Neural cell (in vitro differentiated cells): ENCODE measurements at regions not wholly inside any gene's neighbourhood (a gene's known extent, or its start where the extent isn't known, plus 50 kb on each side); places are given as distances from the start of the nearest gene placed in this dataset.

Experiments
- H2AFZ ChIP-seq: fragments of 200-600, 300-800 bp; sonication (generic), shearing (Covaris generic); 2 replicates; pipeline ENCODE4 v1.6.0; 2014; ENCODE audit warnings: low read depth, mild to moderate bottlenecking, antibody characterized with exemption, low read length, moderate library complexity
- H3F3A ChIP-seq: fragments of 200-600 bp; shearing (Covaris generic); 2 replicates; pipeline ENCODE4 v1.6.1; 2016; ENCODE audit warnings: mild to moderate bottlenecking, moderate library complexity, mixed read lengths, antibody characterized with exemption, low read length; ENCODE audit not compliant: insufficient read depth, poor library complexity, severe bottlenecking
- H3K27ac ChIP-seq: fragments of 200-600, 300-800 bp; sonication (generic), shearing (Covaris generic); 2 replicates; pipeline ENCODE4 v1.5.1; 2014; ENCODE audit warnings: mild to moderate bottlenecking, low read length, moderate library complexity
- H3K27me3 ChIP-seq: fragments of 300-800, 200-600 bp; sonication (generic), shearing (Covaris generic); 2 replicates; pipeline ENCODE4 v1.6.0; 2014; ENCODE audit warnings: mild to moderate bottlenecking, low read depth, low read length, moderate library complexity; ENCODE audit not compliant: insufficient read depth
- H3K36me3 ChIP-seq: fragments of 300-800, 200-600 bp; sonication (generic), shearing (Covaris generic); 2 replicates; pipeline ENCODE4 v1.5.1; 2014; ENCODE audit warnings: mild to moderate bottlenecking, antibody characterized with exemption, low read length, moderate library complexity; ENCODE audit not compliant: insufficient read depth
- H3K4me2 ChIP-seq: fragments of 300-800, 200-600 bp; sonication (generic), shearing (Covaris generic); 2 replicates; pipeline ENCODE4 v1.6.0; 2014; ENCODE audit warnings: mild to moderate bottlenecking, low read length
- H3K4me3 ChIP-seq: fragments of 300-800, 200-600 bp; sonication (generic), shearing (Covaris generic); 2 replicates; pipeline ENCODE4 v1.5.1; 2014; ENCODE audit warnings: mild to moderate bottlenecking, low read length, moderate library complexity
- H3K79me2 ChIP-seq: fragments of 200-600 bp; shearing (Covaris generic); replicated peaks from 2 replicates; pipeline ENCODE4 v1.6.0; 2014; ENCODE audit warnings: mild to moderate bottlenecking, low read length, moderate library complexity; ENCODE audit not compliant: insufficient read depth
- H3K9ac ChIP-seq: fragments of 300-800, 200-600 bp; sonication (generic), shearing (Covaris generic); 2 replicates; pipeline ENCODE4 v1.6.1; 2016; ENCODE audit warnings: mild to moderate bottlenecking, low read length, mixed read lengths
- H3K9me2 ChIP-seq: fragments of 200-600 bp; shearing (Covaris generic); 2 replicates; pipeline ENCODE4 v1.6.1; 2016; ENCODE audit warnings: mild to moderate bottlenecking, low read length, mixed read lengths; ENCODE audit not compliant: insufficient read depth
- H3K9me3 ChIP-seq: fragments of 200-600, 300-800 bp; sonication (generic), shearing (Covaris generic); 2 replicates; pipeline ENCODE4 v1.6.1; 2016; ENCODE audit warnings: mild to moderate bottlenecking, mixed run types, low read length, moderate library complexity, mixed read lengths
- H4K20me1 ChIP-seq: fragments of 200-600 bp; shearing (Covaris generic); 2 replicates; pipeline ENCODE4 v1.6.1; 2016; ENCODE audit warnings: mild to moderate bottlenecking, mixed run types; ENCODE audit not compliant: insufficient read depth
- EP300 ChIP-seq: fragments of 450-650 bp; conservative IDR thresholded peaks from 2 replicates; pipeline ENCODE4 v1.6.1; 2014; ENCODE audit warnings: antibody characterized with exemption, mild to moderate bottlenecking, moderate library complexity; ENCODE audit not compliant: poor library complexity, severe bottlenecking
- EZH2 ChIP-seq: fragments of 200-600, 300-800 bp; shearing (Covaris generic), sonication (generic); IDR thresholded peaks from 2 replicates; pipeline ENCODE4 v1.6.1; 2014; ENCODE audit warnings: antibody characterized with exemption, low read length, borderline replicate concordance, mild to moderate bottlenecking; ENCODE audit not compliant: insufficient read depth, poor library complexity, severe bottlenecking
- MXI1 ChIP-seq: fragments of 450-650 bp; conservative IDR thresholded peaks from 2 replicates; pipeline ENCODE4 v1.6.1; 2014; ENCODE audit warnings: antibody characterized with exemption, mild to moderate bottlenecking; ENCODE audit not compliant: poor library complexity, severe bottlenecking
- POLR2AphosphoS5 ChIP-seq: IDR thresholded peaks from 2 replicates; pipeline ENCODE4 v1.6.1; 2012
- RAD21 ChIP-seq: fragments of 450-650 bp; conservative IDR thresholded peaks from 2 replicates; pipeline ENCODE4 v1.6.1; 2014; ENCODE audit warnings: antibody characterized with exemption, mild to moderate bottlenecking, moderate library complexity
- REST ChIP-seq: IDR thresholded peaks from 2 replicates; pipeline ENCODE4 v1.6.1; 2012; ENCODE audit warnings: borderline replicate concordance
- SMC3 ChIP-seq: fragments of 450-650 bp; conservative IDR thresholded peaks from 2 replicates; pipeline ENCODE4 v1.6.1; 2014; ENCODE audit warnings: antibody characterized with exemption, mild to moderate bottlenecking, moderate library complexity; ENCODE audit not compliant: poor library complexity
- TAF1 ChIP-seq: IDR thresholded peaks from 2 replicates; pipeline ENCODE4 v1.6.1; 2012; ENCODE audit warnings: low read depth
- TF ChIP-seq, protein P1 (sequence below): fragments of 450-650 bp; IDR thresholded peaks from 2 replicates; pipeline ENCODE4 v1.5.1; 2014; ENCODE audit warnings: antibody characterized with exemption, mild to moderate bottlenecking, moderate library complexity; ENCODE audit not compliant: poor library complexity, severe bottlenecking

DNA sequence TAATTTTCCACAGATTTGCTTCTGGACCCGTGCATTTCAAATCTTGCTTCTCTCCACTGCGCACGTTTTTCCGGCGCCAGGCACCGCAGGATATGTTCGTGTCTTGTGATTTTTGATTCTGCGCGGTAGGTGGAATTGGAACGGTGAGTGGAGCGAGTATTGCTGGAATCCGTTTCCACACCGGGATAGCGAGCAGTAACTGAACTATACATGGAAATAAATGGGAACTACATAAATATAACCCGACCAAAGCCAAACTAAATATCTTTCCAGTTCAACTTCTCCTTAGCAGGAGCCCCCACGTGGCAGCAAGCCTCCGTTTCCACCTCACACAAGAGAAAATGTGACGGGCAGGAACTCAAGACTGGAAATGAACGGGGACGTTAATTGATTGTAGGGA is 154.0 kb downstream of the SEC14L1 start:
- no peaks in the 10 kb centered on the region for H3K9me3 ChIP-seq
- H3K27me3 ChIP-seq: no peaks in the 10 kb centered on the region
- TF ChIP-seq POLR2AphosphoS5: no peak
- TF ChIP-seq EZH2: no peak
- no peak for TF ChIP-seq EP300
- no peak for TF ChIP-seq REST
- no peak for TF ChIP-seq MXI1
- TF ChIP-seq, protein P1, sequence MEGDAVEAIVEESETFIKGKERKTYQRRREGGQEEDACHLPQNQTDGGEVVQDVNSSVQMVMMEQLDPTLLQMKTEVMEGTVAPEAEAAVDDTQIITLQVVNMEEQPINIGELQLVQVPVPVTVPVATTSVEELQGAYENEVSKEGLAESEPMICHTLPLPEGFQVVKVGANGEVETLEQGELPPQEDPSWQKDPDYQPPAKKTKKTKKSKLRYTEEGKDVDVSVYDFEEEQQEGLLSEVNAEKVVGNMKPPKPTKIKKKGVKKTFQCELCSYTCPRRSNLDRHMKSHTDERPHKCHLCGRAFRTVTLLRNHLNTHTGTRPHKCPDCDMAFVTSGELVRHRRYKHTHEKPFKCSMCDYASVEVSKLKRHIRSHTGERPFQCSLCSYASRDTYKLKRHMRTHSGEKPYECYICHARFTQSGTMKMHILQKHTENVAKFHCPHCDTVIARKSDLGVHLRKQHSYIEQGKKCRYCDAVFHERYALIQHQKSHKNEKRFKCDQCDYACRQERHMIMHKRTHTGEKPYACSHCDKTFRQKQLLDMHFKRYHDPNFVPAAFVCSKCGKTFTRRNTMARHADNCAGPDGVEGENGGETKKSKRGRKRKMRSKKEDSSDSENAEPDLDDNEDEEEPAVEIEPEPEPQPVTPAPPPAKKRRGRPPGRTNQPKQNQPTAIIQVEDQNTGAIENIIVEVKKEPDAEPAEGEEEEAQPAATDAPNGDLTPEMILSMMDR: no peak
- no peak for TF ChIP-seq TAF1
- no peak for TF ChIP-seq SMC3
- no peak for TF ChIP-seq RAD21
- H3K27ac ChIP-seq: no peak overlapping the region
- no peak overlapping the region for H3K9ac ChIP-seq
- no peak overlapping the region for H2AFZ ChIP-seq
- no peaks in the 10 kb centered on the region for H3K9me2 ChIP-seq
- no peaks in the 10 kb centered on the region for H3F3A ChIP-seq
- no peak overlapping the region for H3K4me2 ChIP-seq
- H3K79me2 ChIP-seq: no peaks in the 10 kb centered on the region
- H3K4me3 ChIP-seq: no peak overlapping the region
- H4K20me1 ChIP-seq: no peaks in the 10 kb centered on the region
- no peaks in the 10 kb centered on the region for H3K36me3 ChIP-seq

- Histone ChIP-seq H3K27ac (no peak overlapping the region), H3K9ac (no peak overlapping the region), H3K79me2 (no peaks in the 10 kb centered on the region), H3K9me2 (no peaks in the 10 kb centered on the region), H3K4me3 (no peak overlapping the region), H4K20me1 (no peaks in the 10 kb centered on the region), H2AFZ (no peak overlapping the region), H3K36me3 (no peaks in the 10 kb centered on the region), H3F3A (no peaks in the 10 kb centered on the region), H3K9me3 (no peaks in the 10 kb centered on the region), H3K4me2 (no peak overlapping the region), H3K27me3 (no peaks in the 10 kb centered on the region)
- TF ChIP-seq EZH2 (no peak), SMC3 (no peak), TAF1 (no peak), EP300 (no peak)
- TF ChIP-seq, protein P1: no peak
These were observed 154.6 kb downstream of the SEC14L1 start for GRCh38 chr17:77295241-77295853.
